GM19328 (cell line): ENCODE measurements at regions not wholly inside any gene's neighbourhood (a gene's known extent, or its start where the extent isn't known, plus 50 kb on each side); places are given as distances from the start of the nearest gene placed in this dataset.

ENCODE experiments used
- ATAC-seq: cut with Tn5 transposase; IDR thresholded peaks from one replicate; pipeline ENCODE4 v1.9.1; 2021; ENCODE audit warnings: mild to moderate bottlenecking, moderate library complexity; ENCODE audit not compliant: unreplicated experiment

DNA sequence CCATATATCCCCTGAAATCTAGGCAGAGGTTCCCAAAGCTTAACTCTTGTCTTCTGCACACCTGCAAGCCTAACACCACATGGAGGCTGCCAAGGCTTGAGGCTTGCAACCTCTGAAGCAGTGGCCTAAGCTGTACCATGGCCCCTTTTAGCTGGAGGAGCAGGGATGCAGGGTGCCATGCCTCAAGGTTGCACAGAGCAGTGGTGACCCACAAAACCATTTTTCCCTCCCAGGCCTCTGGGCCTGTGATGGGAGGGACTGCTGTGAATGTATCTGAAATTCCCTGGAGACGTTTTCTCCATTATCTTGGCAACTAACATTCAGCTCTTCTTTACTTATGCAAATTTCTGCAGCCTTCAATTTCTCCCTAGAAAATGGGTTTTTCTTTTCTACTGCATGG is 210.0 kb upstream of the KITLG start:
- no peak for ATAC-seq

DNA sequence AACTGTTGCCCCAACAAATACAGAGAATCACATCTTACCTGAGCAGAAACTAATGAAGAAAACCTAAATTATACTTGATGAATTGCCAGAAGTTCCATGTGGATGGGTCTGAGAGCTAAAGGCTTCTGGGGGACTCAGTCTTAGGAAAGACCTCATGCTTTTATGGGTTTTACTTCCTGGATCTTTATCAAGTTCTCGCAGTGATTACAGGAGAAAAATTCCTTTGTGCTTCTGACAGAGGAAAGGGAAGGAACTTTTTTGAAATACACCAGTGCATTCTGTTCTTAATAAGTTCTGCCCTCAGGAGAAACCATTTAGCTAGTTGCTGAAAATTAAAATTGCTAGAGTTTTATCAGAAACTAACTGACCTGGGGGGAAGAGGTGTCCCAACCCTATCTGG is 203.9 kb upstream of the KITLG start:
- ATAC-seq, result no peak

DNA sequence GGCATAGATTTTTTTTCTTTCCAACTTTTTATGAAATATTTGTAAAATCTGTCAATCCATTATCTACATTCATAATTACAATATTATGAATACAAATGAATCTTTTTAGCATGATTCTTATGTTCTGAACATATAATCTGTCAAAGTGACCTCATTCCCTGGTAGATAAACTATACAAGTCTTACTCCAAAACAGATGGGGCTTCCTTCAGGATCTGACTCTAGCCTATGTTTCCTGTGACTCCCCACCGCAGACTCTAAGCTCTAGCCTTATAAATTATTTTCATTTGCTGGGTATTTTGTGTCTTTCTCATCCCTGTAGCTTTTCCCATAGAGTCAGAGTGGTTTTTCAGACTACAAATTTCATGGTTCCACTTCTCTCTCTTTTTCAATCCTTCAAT is 202.1 kb upstream of the KITLG start:
- no peak for ATAC-seq

DNA sequence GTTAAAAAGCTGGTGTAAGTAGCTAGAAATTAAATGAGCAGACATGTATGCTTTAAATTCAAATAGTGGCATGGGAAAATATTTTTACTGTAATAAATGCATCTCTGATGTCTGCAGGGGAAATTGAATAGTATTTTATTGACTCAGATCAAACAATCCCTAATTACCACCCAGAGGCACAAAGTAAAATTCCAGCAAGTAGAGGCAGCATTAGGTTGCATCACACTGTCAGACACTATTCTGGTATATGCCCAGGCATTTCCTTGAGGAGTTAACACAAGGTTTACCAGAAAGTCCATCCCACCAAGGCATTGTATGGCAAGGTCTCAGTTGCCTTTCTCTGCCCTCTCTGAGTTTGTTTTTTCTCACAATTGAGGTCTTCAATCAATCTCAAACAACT is 201.6 kb upstream of the KITLG start:
- no peak for ATAC-seq

DNA sequence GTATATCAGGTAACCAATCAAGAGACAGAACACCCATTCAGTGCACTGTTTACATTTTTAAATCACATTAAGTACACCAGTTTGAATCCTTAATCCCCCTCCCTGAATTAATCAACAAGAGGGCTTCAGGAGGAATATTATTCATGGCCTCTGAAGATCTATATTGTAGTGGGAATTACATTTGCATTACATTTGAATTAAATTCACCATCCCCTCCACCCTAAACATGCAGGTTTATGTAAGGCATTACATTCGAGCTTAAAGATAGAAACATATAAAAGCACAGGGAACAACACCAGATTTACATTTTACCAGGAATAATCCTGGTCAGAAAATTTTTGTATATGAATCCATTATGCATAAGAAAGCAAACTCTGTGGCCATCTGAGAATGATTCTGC is 197.8 kb upstream of the KITLG start:
- no peak for ATAC-seq

DNA sequence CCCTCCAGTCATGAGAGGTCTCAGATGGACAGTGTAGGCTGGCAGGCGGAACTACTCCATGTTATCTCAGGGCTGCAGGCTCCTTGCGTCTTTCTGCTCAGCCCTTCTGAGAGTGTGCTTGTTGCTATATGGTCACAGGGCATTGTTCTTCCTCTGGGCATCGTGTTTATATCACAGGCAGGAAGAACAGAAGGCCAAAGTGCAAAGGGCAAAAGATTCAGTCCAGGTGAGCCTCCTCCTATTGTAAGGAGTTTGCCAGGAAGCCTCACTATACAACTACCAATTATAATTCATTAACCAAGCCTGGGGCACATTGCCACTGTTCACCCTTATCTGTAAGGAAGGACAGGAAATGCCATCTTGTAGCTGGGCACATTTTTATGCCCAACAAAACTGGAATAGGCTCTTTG is 195.5 kb upstream of the KITLG start:
- ATAC-seq, result no peak

DNA sequence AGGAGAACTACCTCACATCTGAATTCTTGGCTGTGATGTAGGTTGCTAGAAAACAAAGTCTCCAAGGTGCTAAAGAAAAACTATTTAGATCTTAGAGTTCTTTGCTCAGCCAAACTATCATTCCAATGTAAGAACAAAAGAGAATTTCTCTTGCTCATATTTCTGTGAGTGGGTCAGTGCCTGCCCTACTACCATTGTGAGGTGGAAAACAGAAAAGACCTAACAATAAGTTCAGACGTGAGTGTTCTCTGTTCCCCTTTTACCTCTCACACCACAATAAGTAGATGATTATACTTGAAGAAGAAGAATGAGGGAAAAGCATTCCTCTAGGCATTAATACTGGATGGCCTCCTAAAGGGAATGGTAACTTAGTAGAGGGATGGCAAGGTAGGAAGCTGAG is 187.4 kb upstream of the KITLG start:
- ATAC-seq, result no peak

DNA sequence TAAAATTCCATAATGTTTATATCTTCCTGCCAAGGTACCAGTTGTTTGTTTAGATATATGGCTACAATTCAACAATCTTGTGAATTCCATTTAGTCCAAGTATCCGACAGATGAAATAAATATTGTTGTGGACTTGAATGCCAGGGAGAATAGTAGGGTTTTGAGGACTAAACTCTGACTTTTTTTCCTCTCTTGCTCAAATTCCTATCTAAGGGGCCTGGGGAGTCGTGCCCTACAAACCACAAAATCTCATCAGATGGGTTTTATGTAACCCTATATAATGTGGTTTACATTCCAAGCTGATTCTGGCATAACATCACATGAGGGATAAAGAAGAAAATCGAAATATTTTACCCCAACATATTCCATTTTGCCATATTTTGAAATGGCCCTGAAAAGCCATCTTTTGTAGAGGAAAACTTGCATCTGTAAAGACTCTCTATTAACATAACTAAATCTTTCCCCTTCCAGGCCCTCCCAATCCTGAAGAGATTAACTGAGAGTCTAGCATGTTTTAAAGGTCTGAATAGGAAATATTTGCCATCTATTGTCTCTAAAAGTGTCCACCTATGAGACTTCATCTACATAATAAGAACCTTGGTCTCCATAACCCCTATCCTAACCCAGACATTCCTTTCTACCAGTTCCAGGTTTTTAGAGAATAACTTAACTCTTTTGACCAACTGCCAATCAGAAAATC is 184.7 kb upstream of the KITLG start:
- ATAC-seq, result no peak

DNA sequence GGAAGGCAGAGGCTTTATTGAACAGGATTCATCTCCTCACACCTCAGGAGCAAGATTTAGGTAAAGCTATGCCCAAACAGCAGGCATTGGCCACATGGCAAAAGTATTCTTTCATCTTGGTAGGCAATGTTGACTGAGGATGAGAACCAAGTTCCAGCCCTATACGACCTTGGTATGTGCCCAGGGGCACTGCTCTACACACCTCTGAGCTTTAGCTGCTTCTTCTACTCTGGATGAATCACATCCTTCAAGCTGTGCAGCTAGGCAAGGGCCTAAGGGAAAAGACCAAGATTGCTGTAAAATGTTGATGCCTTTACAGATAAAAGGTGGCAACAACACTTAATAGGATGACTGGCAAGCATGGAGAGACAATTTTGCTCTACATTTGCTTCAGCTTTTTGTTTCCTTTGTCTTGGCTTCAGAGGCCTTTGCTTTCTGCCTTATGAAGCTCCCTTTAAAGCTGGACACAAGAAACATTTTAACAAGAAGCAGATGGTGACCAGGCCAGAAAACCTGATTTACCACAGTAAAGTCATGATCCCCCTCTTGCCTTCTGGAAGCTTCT is 183.3 kb upstream of the KITLG start:
- no peak for ATAC-seq

DNA sequence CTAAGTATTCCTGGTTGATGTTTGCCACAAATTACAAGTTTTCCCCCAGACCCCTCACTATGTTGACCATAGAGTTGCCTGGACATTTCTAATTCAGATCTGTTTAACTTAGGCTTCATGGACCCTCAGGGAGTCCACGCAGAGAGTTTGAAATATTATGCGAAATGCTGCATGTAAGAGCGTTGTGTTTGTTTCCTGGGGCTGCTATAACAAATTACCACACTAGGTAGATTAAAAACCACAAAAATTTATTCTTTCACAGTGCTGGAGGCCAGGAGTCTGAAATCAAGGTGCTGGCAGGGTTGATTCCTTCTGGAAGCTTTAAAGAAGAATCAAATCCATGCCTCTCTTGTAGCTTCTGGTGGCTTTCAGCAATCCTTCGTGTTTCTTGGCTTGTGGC is 177.9 kb upstream of the KITLG start:
- ATAC-seq, result no peak

DNA sequence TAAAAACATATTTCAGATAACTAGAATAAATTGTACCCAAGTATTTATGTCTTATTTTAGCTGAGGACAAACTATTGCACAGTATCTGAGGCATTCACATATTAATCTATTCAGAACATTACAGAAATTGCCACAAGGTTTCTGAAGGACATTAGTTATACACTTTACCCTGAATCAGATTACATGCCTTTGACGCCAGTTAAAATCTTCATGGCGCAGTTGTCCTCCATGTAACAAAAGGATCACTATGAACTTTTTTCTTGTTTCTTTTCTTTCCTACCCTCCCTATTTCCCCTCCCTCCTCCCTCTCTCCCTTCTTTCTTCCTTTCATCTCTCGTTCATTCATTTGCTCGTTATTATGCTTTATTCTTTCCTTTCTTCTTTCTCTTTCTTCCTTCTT is 176.6 kb upstream of the KITLG start:
- ATAC-seq, result no peak

DNA sequence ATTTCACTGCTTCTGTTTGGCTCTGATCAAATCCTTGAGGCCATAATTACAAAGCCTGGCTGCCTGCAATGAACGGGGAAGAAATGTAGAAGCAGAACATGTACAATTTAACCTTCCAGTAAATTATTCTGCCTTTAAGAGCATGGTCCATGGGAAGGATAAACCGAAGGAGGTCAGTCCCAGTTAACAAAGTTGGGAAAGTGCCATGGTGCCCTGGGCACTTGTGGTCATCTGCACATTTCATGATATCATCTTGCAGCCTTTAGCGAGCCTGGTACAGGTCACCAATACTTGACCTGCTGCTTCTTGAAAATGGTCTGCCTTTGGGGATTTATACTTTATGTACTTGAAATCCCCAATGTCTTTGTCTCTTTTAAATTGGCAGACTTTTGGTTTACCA is 175.9 kb upstream of the KITLG start:
- no peak for ATAC-seq

DNA sequence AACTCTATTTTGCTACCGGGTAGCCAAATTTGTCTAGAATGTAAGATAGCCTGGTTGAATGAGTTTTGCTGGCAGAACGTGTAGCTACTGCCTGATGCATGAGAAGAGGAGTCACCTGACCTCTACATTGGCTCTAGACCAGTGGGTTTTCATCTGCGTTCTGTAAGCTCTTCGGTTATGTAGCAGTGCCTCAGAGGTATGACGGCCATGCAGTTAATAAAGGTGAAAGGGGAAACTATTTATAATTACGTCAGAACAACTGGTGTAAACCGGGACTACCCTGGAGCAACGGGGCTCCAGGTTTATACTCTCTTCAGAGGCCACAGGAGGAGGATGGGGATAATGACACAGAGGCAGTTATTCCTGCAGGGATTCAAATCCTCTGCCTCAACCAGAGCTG is 173.4 kb upstream of the KITLG start:
- ATAC-seq, result no peak

DNA sequence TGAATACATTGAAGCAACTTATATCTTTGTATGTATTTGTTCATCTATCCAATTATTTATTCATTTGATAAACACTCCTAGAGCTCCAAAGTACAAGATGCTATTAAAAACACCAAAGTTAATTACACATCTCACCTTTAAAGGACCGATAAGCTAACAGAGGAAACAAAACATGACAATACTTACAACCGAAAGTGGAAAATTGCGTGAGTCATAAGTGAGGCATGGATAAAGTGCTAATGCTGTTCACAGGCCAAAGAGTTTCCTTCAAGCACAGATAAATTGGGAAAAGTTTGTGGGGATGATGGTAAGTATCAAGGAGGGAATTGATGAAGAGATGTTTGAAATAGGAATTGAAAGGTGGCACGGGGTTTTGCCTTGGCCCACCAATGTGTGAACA is 172.8 kb upstream of the KITLG start:
- ATAC-seq, result no peak

DNA sequence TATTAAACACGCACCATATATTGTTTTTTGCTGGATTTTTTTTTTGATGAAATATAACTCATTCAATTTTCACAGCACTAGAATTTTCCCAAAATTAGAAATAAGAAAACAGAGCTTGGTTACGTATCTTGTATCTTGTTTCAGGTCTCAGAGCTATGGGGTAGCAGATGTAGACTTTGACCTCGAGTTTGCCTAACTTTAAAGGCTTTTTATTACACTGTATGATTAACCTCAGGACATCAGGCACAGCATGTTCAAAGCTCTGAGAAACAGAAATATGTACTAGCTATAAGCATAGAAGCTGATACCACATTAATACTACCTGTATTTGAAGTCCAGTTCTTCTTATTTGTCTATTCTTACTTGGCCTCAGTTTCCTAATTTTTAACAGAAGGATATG is 171.9 kb upstream of the KITLG start:
- ATAC-seq, result no peak

DNA sequence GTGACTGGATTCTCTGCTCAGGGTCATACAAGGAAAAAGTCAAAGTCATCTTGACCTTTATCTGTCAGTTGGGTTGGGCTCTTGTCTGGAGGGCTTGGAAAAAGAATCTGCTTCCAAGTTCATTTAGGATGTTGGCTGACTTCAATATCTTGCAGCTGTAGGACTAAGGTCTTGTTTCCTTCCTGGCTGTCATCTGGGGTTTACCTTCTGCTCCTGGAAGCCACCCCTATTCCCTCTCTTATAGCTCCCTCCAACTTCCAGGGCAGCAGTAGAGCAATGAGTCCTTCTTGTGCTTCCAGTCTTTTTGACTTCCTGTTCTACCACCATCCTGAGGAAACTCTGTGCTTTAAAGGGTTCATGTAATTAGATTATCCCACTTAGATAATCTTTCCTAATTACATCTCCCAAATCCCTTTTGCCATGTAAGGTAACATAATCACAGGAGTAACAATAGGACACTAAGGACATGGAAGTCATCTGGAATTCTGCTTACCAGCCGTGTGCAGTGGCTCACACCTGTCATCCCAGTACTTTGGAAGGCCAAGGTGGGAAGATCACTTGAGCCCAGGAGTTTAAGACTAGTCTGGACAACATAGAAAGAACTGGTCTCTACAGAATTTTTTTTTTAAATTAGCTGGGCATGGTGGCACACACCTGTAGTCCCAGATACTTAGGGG is 170.7 kb upstream of the KITLG start:
- no peak for ATAC-seq

DNA sequence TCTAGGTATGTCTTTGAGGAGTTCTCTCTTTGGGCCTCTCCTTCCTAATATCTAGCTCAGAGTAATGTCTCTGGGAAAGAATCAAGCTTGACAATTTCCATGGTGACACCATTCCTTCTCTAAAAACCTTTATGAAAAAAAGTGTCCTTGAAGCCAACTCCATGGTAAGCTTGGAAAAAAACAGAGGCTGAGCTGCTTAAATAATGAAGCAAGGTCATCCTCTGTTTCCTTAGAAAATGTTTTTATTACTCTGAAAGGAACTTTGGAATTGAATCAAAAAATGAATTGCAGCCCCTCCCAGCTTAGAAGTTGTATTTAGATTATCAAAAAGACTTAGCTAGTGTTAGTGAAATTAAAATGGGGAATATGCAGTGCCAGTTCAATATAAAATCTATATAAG is 166.1 kb upstream of the KITLG start:
- no peak for ATAC-seq

DNA sequence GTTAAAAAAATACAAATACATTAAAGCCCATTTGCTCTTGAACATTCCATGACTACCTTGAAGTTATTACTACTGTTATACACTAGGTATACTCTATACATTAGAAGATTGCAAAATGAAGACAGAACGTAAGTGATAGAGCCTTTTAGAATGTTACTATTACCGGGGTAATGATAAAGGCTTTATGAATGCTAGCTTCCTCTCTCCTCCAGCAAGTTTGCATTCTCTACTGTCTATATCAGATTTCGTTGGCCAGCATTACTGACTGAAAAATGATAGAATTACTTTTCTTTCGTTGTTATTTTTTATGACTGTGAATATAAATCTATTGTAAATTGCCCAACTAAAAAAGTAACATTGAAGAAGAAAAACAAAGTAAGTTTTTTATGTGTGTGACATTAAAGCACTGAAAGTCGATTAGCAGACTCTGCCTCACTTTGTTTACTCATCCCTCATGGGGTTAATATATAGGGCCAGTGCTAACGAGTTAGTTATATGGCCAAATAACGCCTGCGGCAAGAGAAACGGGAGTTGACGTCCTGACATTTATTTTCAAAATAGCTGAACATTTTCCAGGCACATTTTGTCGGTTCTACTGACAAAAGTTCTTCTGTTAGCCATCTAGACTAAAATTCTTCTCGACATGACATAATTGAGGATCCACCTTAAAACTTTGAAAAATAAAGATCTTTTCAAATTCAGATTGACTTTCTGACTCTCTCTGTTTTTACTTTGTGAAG is 163.8 kb upstream of the KITLG start:
- no peak for ATAC-seq

DNA sequence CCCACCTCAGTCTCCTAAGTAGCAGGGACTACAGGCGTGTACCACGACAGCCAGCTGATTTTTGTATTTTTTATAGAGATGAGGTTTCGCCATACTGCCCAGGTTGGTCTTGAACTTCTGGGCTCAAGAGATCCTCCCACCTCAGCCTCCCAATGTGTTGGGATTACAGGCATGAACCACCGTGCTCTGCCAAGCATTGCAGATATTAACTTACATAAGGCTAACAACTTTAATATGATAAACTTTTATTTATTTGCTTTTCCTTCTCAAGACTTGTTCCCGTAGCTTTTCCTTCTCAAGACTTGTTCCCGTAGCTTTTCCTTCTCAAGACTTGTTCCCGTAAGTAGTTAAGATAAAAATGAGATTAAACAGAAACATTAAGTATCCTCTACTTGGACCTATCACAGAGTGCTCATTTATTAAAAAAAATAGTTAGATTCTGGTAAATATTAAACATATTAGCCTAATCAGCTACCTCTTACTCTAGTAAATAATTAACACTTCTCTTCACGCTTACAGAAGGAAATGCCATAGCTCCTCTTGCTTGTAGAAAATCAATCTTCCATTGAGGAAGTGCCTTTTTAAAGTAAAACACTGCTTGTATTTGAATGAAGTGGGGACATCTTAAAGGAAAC is 157.7 kb upstream of the KITLG start:
- ATAC-seq, result no peak

DNA sequence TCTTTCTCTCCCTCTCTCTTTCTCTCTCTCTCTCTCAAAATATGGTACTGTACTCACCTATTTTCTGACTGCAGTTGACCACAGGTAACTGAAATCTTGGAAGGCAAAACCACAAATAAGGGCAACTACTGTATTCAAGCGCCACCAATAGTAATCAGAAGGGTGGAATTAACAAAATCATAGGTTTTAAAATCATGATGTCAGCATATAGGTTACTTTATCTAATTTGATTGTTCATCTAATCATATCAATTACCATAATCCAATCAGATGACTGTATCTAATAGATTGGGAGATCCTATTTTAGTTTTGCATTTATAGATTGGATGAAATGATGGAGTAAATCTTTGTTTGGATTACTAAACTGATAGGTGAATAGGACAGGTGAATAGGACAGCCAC is 155.8 kb upstream of the KITLG start:
- ATAC-seq, result no peak

DNA sequence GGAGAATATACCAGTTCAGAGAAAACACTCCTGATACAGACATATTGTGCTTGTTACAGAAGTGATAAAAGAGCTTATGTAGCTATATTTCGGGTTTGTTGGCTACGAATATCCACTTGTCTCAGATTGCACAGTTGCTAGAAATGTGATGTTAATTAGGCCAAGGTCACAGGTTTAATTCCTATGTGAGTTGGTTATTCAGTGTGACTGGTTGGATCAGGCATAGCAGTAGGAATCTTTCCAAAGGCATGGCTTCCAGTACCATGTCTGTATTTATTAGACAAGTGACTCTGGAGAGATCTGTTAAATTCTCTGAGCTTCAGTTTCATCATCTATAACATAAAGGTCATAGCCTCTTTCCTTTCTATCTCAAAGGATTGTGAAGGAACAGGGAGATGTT is 152.7 kb upstream of the KITLG start:
- no peak for ATAC-seq

DNA sequence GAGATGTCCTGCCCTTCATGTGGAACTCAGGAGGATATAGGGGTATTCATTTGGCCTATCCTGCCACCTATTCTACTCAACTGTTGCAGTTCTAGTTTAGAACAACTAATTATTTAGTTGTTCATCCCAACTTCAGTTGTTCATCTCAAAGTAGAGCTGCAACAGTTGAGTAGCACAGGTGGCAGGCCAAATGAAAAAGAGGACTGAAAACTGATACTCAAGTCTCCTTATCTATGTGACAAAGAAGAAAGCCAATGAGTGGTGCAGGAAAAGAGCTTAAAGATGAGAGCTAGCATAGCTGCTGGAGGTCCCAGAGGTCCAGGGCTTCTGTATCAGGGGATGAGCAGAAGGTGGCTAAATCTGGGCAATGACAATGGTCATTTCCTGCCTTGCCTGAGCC is 148.9 kb upstream of the KITLG start:
- ATAC-seq, result no peak
